HG02642 (cell line): ENCODE measurements at regions not wholly inside any gene's neighbourhood (a gene's known extent, or its start where the extent isn't known, plus 50 kb on each side); places are given as distances from the start of the nearest gene placed in this dataset.

Experiments used
- ATAC-seq: cut with Tn5 transposase; IDR thresholded peaks from one replicate; pipeline ENCODE4 v1.9.1; 2021; ENCODE audit warnings: mild to moderate bottlenecking; ENCODE audit not compliant: unreplicated experiment, poor library complexity

- ATAC-seq, result no peak
Measured at GRCh38 chr20:55790178-55790577, 215.1 kb downstream of the CBLN4 start.

- no peak for ATAC-seq
Measured at GRCh38 chr20:55784036-55784435, 221.3 kb downstream of the CBLN4 start.

- ATAC-seq, result no peak
Measured at GRCh38 chr20:55783381-55783780, 221.9 kb downstream of the CBLN4 start.

GRCh38 chr20:55782912-55783253, 222.4 kb downstream of the CBLN4 start:
- ATAC-seq, result no peak

- ATAC-seq, result no peak
Measured at GRCh38 chr20:55782224-55782911, 223.0 kb downstream of the CBLN4 start.

GRCh38 chr20:55778796-55779195, 226.5 kb downstream of the CBLN4 start:
- ATAC-seq, result no peak

- ATAC-seq, result no peak
Measured at GRCh38 chr20:55777641-55778040, 227.7 kb downstream of the CBLN4 start.

GRCh38 chr20:55776176-55776575, 229.1 kb downstream of the CBLN4 start:
- ATAC-seq, result no peak

GRCh38 chr20:55774628-55775027, 230.7 kb downstream of the CBLN4 start:
- ATAC-seq, result no peak

GRCh38 chr20:55761797-55762196, 243.5 kb downstream of the CBLN4 start:
- ATAC-seq, result no peak

GRCh38 chr20:55761100-55761499, 244.2 kb downstream of the CBLN4 start:
- no peak for ATAC-seq

- ATAC-seq, result no peak
Measured at GRCh38 chr20:55760586-55760985, 244.7 kb downstream of the CBLN4 start.

- ATAC-seq, result no peak
Measured at GRCh38 chr20:55755861-55756260, 249.5 kb downstream of the CBLN4 start.

- no peak for ATAC-seq
Measured at GRCh38 chr20:55755411-55755810, 249.9 kb downstream of the CBLN4 start.

GRCh38 chr20:55746723-55747122, 258.6 kb downstream of the CBLN4 start:
- no peak for ATAC-seq

- no peak for ATAC-seq
Measured at GRCh38 chr20:55745840-55746239, 259.5 kb downstream of the CBLN4 start.

GRCh38 chr20:55744896-55745295, 260.4 kb downstream of the CBLN4 start:
- ATAC-seq, result no peak

GRCh38 chr20:55741801-55742200, 263.5 kb downstream of the CBLN4 start:
- ATAC-seq, result no peak

GRCh38 chr20:55740076-55740475, 265.2 kb downstream of the CBLN4 start:
- no peak for ATAC-seq

GRCh38 chr20:55730321-55730720, 275.0 kb downstream of the CBLN4 start:
- ATAC-seq, result no peak

- ATAC-seq, result no peak
Measured at GRCh38 chr20:55714736-55715135, 290.6 kb downstream of the CBLN4 start.

GRCh38 chr20:55714082-55714481, 291.2 kb downstream of the CBLN4 start:
- ATAC-seq, result no peak

GRCh38 chr20:55704458-55704857, 300.9 kb downstream of the CBLN4 start:
- ATAC-seq, result no peak
